MM.1S (cell line): ENCODE measurements at regions not wholly inside any gene's neighbourhood (a gene's known extent, or its start where the extent isn't known, plus 50 kb on each side); places are given as distances from the start of the nearest gene placed in this dataset.

Experiments
- EZH2 ChIP-seq: fragments of 300-600 bp; sonication (generic); optimal IDR thresholded peaks from 2 replicates; pipeline ENCODE3; 2017; ENCODE audit warnings: low read depth, mild to moderate bottlenecking, antibody characterized with exemption, low read length, mixed read lengths
- EZH2phosphoT487 ChIP-seq: fragments of 300-600 bp; sonication (generic); IDR thresholded peaks from 2 replicates; pipeline ENCODE4 v1.6.1; 2018; ENCODE audit warnings: antibody characterized with exemption, low read length
- TF ChIP-seq, protein P1 (sequence below): fragments of 300-600 bp; sonication (generic); IDR thresholded peaks from 2 replicates; pipeline ENCODE4 v1.5.1; 2016; ENCODE audit warnings: antibody characterized with exemption, low read length, mixed read lengths

DNA sequence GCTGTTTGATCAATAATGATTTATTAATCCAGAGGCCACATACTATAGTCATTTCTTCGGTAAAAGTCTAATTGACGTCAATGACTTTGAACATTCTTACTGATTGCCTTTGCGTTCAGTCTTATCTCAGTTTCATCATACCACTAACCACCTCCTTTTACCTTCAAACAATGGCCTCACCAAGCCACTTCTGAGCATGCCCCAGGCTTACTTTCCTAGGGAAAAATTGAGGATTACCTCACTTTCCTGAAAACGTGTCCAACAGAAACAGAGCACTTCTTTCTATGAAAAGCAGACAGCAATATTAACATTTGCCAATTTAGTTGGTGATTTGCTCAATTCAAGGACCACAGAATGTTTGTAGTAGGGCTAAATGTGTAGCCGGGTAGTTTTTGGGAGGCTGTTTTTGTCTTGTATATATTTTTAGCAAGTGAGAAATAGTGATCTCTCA is 157.6 kb downstream of the KLF5 start:
- TF ChIP-seq, protein P1, sequence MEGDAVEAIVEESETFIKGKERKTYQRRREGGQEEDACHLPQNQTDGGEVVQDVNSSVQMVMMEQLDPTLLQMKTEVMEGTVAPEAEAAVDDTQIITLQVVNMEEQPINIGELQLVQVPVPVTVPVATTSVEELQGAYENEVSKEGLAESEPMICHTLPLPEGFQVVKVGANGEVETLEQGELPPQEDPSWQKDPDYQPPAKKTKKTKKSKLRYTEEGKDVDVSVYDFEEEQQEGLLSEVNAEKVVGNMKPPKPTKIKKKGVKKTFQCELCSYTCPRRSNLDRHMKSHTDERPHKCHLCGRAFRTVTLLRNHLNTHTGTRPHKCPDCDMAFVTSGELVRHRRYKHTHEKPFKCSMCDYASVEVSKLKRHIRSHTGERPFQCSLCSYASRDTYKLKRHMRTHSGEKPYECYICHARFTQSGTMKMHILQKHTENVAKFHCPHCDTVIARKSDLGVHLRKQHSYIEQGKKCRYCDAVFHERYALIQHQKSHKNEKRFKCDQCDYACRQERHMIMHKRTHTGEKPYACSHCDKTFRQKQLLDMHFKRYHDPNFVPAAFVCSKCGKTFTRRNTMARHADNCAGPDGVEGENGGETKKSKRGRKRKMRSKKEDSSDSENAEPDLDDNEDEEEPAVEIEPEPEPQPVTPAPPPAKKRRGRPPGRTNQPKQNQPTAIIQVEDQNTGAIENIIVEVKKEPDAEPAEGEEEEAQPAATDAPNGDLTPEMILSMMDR = no peak
- no peak for TF ChIP-seq EZH2
- TF ChIP-seq EZH2phosphoT487 = no peak
